A673 (cell line): ENCODE measurements at regions not wholly inside any gene's neighbourhood (a gene's known extent, or its start where the extent isn't known, plus 50 kb on each side); places are given as distances from the start of the nearest gene placed in this dataset.

Experiments used
- EZH2 ChIP-seq: fragments of 200-600 bp; sonication (generic); IDR thresholded peaks from 2 replicates; pipeline ENCODE4 v1.6.1; 2017; ENCODE audit warnings: borderline replicate concordance, low read depth, mild to moderate bottlenecking, mixed read lengths, antibody characterized with exemption, low read length; ENCODE audit not compliant: poor library complexity, severe bottlenecking
- TF ChIP-seq, protein P1 (sequence below): fragments of 300-800, 200-600 bp; sonication (generic); conservative IDR thresholded peaks from 2 replicates; pipeline ENCODE4 v1.5.1; 2017; ENCODE audit warnings: low read depth, mild to moderate bottlenecking, antibody characterized with exemption, low read length, moderate library complexity, mixed read lengths

DNA sequence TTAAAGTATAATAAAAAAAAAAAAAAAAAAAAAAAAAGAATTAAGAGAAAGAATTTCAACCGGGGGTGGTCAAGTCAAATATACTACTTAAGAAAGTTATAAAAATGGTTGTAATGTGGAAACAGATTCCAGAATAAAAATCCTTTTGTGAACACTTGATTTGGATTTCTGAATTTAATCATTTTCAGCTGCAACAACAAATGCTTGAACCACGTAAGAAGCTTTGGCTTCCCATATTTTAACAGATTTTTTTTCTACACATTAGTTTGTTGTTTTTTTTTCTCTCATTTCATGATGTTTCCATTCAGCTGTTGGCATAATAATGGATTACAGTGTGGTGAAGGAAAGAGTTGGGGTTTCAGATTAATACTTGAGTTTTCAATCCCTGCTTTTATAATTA lies 137.3 kb upstream of the AGR3 start:
- TF ChIP-seq, protein P1, sequence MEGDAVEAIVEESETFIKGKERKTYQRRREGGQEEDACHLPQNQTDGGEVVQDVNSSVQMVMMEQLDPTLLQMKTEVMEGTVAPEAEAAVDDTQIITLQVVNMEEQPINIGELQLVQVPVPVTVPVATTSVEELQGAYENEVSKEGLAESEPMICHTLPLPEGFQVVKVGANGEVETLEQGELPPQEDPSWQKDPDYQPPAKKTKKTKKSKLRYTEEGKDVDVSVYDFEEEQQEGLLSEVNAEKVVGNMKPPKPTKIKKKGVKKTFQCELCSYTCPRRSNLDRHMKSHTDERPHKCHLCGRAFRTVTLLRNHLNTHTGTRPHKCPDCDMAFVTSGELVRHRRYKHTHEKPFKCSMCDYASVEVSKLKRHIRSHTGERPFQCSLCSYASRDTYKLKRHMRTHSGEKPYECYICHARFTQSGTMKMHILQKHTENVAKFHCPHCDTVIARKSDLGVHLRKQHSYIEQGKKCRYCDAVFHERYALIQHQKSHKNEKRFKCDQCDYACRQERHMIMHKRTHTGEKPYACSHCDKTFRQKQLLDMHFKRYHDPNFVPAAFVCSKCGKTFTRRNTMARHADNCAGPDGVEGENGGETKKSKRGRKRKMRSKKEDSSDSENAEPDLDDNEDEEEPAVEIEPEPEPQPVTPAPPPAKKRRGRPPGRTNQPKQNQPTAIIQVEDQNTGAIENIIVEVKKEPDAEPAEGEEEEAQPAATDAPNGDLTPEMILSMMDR: no peak
- no peak for TF ChIP-seq EZH2
